ENCODE measurements at regions not wholly inside any gene's neighbourhood (a gene's known extent, or its start where the extent isn't known, plus 50 kb on each side); places are given as distances from the start of the nearest gene placed in this dataset.
A peak's percentile ranks its signal among the peaks of the same experiment; 100 is the strongest.
"Not testable (repeated sequence)": the region's sequence is repeated elsewhere in the genome, so short reads cannot be mapped to it uniquely, and the experiment has no call there.

DNA sequence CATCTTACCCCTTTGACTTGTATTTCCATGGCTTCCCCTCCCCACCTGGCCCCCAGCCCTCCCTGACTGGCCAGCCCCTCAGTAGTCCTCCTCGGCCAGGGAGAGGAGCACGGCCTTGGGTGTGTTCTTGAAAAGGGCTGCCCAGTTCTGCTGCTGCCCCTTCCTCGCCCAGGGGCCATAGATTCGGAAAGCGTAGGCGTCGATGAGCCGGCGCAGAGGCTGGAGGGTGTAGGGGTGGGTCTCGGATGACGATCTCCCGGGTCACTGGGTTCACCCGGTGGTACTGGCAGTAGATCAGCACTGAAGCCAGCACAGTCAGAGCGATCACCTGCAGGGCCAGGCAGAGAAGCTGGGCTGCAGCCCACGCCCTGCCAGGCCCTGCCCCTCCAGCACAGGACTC, 71.7 kb downstream of the ZNF479 start:
- DNase-seq: not testable (repeated sequence)

DNA sequence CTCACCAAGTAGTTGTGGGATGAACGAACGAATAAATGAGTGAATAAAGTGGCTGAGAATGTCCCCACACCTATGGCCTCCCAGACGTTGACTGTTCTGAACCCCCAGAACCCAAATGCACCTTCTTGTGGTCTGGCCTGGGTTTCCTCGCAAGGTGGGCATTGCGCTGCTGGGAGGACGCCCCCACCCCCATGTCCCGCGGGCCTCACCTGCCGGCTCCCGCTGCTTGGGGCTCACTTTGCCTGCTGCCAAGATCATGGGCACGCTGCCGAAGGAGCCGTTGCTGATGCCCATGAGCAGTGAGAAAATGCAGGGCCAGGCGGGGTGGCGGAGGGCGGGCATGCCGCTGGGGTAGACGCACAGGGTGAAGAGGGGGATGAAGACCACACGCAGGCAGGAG, 115.9 kb downstream of the ZNF479 start:
- DNase-seq: not testable (repeated sequence)

DNA sequence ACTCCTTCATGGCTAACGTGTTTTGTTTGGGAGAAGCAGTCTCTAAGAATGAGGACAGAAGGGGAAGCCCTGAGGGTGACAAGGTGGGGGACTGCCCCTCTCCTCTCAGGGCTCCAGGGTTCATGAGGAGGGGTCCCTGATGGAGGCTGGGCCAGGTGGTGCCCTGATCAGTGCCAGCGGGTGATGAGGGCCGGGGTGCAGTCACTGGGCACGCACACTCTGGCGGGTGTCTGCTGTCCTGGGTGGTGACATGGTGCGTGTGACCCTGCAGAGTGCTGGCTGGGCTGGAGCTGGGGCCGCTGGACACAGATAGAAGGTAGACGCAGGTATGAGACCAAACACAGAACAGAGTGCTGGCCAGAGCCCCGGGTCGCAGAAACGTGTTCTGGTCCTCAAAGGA, 118.5 kb downstream of the ZNF479 start:
- DNase-seq: not testable (repeated sequence)

DNA sequence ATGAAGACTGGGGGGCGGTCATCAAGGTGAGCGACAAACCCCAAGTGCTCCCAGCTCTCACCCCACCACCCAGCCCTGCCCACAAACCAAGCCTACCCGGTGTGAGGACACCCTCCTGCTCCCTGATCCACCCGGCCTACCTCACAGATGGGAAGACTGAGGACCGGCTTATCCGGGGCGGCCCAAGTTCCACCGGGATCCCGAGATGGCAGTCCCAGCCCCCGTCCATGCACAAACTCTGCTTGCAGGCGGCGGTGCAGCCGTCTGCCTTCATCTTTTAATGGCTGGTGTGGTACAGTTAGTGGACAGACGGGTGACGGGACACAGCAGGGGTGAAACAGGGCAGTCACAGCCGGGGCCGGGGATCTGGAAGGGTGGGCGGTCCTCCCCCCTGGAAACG, 119.3 kb downstream of the ZNF479 start:
- DNase-seq: peak; percentile 1

DNA sequence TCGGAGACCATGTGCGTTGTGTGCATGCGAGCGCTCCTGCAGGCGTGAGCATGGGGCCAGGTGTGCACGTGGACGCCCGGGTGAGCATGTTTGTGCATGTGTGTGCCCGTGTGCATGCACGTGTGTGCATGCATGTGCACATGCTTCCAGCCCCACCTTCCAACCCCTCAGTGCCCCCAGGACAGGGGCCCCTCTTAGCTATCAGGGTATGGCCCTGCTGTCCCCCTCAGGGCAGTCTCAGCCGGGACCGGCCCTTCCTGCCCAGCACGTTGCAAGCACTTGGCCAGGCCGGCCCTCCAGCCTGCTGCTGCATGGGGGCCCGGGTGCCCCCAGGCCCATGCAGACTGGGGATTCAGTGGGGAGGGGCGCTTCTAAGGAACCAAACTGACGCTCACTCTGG, 123.0 kb downstream of the ZNF479 start:
- not testable (repeated sequence) for DNase-seq

DNA sequence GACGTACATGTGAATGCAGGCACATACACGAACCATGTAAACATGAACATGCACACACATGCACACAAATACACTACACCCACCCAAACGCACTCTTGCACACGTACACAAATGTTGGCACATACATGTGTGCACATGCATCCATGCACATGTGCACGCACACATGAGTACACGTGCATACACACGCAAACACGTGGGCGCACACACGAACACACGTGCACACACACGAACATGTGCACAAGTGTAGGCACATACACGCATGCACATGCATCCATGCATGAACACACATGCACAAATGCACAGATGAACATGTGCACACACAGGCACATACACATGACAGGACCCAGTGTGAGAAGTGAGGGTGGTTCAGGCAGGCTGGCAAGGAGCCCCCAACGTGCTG, 126.3 kb downstream of the ZNF479 start:
- not testable (repeated sequence) for DNase-seq

DNA sequence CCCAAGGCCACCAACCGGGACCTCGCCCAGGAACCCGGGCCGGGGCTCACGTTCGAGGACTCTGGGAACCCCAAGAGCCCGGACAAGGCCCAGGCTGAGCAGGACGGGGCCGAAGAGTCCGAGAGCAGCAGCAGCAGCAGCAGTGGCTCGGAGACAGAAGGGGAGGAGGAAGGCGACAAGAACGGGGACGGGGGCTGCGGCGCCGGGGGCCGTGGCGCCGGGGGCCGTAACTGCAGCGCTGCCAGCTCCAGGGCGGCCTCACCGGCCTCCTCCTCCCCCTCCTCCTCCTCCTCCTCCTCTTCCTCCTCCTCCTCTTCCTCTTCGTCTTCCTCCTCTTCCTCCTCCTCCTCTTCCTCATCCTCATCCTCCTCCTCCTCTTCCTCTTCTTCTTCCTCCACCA, 128.4 kb downstream of the ZNF479 start:
- DNase-seq: not testable (repeated sequence)

DNA sequence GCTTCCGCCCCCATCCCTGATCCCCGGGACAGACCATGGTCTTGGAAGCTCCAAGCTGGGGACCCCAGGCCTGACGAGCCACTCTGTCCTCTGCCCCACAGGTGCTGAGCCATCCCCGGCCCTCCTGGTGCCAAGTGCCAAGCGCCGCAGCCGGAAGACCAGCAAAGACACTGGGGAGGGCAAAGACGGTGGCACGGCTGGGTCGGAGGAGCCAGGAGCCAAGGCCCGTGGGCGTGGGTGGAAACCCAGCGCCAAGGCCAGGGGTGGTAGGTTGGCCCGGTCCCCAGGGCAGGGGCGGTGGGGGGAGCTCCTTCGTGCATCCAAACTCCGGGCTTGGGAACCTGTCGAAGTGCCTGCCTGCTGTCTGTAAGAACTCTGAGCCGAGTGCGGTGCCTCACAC, 130.3 kb downstream of the ZNF479 start:
- DNase-seq: not testable (repeated sequence)

DNA sequence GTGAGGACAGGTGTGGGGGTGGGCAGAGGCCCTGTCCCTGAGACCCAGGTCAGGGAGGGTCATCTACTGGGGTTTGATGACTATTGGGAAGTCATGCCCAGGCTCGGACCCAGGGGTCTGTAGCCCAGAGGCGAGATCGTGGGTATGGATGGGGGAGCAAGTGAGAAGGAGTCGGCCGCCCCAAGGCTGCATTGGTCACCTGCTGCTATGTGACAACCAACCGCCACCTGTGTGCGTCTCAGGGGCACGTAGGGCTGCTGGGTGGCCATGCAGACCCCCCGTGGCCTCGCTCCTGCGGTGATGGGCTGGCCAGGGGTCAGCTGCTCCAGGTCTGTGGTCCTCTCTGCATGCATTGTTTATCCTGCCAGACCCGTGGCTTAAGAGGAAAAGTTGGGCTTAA, 138.5 kb downstream of the ZNF479 start:
- peak; percentile 1 for DNase-seq

DNA sequence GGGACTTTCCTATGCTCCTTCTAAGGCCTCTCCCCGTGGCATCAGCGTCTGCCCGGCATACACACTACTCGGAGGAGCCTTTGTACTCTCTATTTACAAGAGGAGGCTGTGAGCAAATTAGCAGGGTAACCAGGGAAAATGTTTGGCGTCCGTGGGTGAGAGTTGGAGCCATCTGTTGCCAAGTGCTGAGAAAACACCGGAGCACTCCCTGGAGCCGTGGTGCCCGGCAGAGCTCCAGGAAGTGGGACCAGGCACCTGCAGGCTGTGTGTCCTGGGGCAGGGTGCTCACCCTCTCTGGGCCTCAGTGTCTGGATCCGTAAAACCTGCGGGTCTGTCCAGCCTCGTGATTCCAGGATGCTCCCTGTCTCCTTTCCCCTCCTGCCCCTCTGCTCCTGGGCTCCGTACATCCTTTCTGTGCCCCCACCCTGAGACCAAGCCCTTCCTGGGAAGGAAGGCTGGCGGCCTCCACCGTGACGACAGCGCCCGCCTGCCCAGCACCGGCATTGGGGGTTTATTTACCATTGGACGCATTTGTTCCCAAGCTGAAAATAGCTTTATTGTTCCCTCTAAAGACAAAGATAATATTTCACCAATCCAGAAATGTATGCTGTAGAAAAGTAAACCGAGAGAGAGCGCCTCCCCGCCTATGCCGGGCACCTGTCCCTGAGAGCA, 174.4 kb downstream of the ZNF479 start:
- DNase-seq: not testable (repeated sequence)

DNA sequence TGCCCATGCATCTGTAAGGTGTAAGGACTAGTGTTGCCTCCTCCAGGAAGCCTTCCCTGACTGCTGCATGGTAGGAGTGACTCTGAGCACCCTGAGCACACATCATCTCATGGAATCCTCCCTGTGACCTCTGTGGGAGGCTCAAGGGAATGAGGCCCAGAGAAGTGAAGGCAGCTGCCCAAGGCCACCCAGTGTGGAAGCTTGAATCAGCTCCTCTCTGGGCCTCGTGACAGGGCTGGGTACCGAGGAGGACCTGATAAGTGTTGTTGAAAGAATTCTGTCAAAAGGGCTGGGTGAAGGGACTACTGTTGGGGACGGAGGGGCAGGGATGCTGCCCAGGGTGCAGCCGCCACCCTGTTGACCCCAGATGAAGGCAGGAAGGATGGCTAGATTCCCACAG, 175.2 kb downstream of the ZNF479 start:
- DNase-seq: not testable (repeated sequence)

DNA sequence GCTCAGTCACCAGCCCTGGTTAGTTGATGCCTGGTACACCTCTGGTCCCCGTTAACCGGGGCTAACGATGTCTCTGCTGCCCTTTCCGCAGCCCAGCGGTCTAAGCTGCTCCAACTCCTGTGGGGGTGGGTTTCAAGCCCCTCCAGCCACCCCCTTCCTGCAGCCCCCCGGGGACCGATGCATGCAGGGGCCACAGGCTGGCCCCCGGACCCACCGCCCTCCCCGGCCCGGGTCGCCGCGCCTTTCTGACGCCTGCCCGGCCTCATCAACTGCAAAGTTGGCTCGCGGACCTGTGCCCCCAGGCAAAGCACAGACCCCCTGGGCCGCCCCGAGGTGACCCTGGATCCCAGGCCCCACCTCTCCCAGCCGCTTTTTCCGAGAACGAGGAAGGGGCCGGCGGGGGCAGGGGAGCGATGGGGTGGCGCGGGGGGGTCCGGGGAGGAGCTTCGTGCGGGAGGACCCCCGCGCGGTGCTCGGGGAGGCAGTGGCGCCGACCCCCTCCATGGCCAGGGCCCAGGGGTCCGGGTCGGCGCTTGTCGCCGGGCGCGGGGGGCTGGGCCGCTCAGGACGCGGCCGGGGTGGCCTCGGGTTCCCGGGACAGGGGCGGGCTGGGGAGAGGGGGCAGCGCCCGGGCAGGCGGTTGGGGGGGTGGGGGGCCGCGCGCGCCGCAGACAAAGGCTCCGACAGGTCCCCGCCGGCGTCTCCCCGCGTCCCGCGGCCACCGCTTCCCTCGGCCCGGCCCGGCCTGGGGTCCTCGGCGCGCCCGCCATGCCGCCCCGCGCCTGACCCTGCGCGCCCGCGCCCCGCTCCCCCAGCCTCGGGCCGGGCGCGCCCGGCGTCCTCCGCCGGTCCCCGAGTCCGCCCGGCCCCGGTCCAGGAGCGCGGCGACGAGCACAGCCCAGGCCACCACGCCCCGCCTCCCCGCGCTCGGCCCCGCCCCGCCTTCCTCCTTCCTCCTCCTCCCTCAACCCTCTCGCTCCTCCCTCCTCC, 183.6 kb downstream of the ZNF479 start:
- not testable (repeated sequence) for DNase-seq

DNA sequence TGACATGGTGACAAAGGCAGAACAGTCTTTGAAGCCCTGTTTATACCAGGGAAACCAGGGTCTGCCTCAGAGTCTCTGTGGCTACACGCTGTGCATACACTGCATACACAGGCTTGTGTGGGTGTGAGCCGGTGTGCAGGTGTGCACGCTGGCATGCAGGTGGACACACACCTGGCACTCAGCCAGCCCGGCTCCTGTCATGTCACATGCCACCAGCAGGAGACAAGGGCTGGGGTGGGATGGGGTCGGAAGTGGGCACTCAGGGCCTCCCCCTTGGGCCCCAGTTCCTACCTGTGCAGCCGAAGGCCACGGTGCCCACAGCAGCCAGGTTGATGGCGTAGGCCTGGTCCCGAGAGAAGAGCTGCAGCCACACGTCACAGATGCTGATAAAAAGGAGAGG, 192.2 kb downstream of the ZNF479 start:
- not testable (repeated sequence) for DNase-seq

DNA sequence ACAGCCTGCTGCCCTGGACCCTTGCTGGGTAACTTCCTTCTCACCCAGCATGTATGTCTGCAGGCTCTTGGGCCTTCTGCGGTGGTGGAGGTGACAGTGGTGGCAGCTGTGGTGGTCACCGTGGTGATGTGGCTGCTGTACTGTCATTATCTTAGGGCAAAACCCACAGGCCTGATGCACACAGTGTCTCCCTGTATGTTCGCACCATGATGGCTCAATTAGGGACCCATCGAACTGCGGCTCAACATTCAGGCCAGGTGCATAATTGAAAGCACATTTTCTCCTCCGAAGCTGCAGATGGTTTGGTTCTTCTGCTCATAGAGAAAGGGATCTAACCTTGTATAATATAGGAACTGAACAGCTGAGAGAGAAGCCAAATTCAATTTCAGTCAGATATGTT, 208.3 kb downstream of the ZNF479 start:
- not testable (repeated sequence) for DNase-seq

DNA sequence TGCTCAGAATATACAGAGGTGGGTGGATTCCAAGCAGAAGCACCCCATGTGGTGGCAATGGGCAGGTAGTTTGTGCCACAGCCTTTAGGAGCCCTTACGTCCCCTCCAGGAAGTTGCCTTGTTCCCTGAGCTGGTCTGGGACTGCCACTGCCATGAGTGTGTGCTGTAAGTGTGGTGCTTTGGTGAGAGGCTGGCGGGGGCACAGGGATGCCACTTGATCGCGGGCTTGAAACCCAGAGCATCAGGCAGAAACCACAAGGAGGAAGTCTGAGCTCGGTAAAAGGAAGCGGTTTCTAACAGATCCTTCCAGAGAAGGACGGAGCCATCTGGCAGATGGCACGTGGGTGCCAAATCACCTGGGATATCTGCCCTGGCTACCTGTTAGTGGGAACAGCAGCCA, 221.3 kb downstream of the ZNF479 start:
- not testable (repeated sequence) for DNase-seq

DNA sequence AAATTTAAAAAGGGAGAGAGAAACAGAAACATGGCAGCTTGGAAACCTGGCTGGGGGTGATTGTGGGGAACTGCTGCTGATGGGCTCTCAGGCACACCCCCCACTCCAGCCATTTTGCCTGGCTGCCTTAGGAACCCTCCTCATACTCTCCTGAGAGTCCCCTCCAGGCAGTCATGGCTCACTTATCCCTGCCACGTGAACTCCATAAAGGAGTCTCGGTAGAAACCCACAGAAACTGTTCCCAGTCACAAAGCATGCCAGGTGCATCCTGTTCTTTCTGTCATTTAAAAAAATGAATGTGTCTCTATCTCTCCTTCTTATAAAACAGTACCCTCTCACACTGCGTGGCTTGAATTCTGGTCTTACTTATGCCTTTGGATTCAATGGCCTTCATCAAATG, 242.8 kb downstream of the ZNF479 start:
- not testable (repeated sequence) for DNase-seq

DNA sequence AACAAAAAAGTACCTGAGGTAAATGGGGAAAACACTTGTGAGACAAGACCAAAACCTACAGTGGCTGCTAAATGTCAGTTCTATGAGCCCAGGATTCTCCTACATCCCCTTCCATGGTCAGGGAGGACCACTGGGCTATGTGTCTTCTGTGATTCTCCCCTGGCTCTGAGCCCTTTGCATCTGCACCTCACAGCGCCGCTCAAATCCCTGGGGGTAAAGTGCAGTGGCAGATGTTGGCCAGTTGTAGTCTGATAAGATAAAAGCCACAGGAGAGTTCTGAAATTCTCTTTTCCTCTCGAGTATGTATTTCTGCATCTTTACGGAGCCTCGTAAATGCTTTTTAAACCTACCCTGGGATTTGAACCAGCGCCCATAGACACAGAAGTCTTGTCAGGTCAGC, 247.1 kb downstream of the ZNF479 start:
- not testable (repeated sequence) for DNase-seq

DNA sequence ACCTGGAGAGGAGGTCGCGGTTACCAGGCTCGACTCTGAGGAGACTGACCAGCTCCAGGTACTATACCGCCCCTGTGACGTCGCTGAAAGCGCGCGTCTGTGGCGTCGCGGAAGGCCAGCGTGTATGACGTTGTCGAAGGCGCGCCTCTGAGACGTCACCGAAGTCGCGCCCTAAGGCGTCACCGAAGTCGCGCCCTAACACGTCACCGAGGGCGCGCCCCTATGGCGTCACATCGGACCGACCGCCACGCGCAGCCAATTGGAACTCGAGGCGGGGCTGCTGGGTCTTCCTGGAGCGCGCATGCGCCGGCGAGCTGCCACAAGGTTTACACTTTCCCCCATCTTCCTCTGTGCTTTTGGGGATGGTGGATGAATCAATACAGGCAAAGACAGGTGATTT, 249.9 kb downstream of the ZNF479 start:
- DNase-seq: not testable (repeated sequence)

Data from CD4-positive, alpha-beta T cell treated with Interleukin-17A for 4 hours (primary cell).